ENCODE measurements at regions not wholly inside any gene's neighbourhood (a gene's known extent, or its start where the extent isn't known, plus 50 kb on each side); places are given as distances from the start of the nearest gene placed in this dataset.
"Not testable (repeated sequence)": the region's sequence is repeated elsewhere in the genome, so short reads cannot be mapped to it uniquely, and the experiment has no call there.

DNA sequence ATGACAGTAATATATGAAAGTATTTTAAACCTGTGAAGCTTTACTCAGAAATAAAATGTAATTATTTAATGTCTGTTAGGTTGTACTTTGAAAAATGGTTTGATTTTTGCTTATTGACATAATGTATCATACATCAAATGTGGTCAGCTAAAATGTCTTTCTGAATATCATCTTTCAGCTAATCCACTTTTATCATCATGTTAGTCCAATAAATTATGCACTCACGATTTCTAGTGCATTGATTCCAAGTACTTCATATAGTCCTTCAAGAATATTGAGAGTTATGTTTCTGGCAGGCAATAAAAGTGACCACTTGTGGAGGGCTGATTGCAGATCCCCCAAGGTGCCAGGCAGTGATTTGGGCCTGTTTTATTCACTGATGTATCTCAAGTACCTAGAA lies 1204.1 kb downstream of the OLFM4 start:
- no peaks in the 10 kb centered on the region for H3K36me3 ChIP-seq (ENCODE audit: control insufficient read depth in 3 of 3, insufficient read depth in 3 of 3, low read length in 3 of 3)
- H3K9ac ChIP-seq (ENCODE audit: low read depth in 1 of 3, low read length in 3 of 3): no peak overlapping the region
- no peaks in the 10 kb centered on the region for H3K9me3 ChIP-seq (ENCODE audit: control insufficient read depth in 3 of 3, low read length in 3 of 3)
- H3K4me1 ChIP-seq (ENCODE audit: control insufficient read depth in 3 of 3, insufficient read depth in 3 of 3, low read length in 3 of 3): no peaks in the 10 kb centered on the region
- no peaks in the 10 kb centered on the region for H3K27me3 ChIP-seq (ENCODE audit: control insufficient read depth in 3 of 3, insufficient read depth in 3 of 3, low read length in 3 of 3)
- no peak overlapping the region for H3K27ac ChIP-seq (ENCODE audit: low read depth, low read length)
- H3K4me3 ChIP-seq (ENCODE audit: low read length in 3 of 3): no peak overlapping the region

DNA sequence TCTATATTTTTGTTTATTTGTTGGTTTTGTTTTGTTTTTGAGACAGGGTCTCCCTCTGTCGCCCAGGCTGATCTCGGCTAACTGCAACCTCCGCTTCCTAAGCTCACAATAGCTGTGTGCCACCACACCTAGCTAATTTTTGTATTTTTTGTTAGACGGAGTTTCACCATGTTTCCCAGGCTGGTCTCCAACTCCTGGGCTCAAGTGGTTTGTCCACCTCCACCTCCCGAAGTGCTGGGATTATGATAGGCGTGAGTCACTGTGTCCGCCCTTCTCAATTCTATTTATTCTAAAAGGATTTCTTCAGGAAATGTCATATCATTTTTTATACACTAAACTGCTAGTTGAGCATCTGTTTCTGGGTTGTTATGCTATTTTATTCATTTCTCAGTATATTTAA lies 1206.0 kb downstream of the OLFM4 start:
- Histone ChIP-seq H3K27ac (ENCODE audit: low read depth, low read length) (no peak overlapping the region), H3K36me3 (ENCODE audit: control insufficient read depth in 3 of 3, insufficient read depth in 3 of 3, low read length in 3 of 3) (no peaks in the 10 kb centered on the region), H3K4me3 (ENCODE audit: low read length in 3 of 3) (no peak overlapping the region), H3K9me3 (ENCODE audit: control insufficient read depth in 3 of 3, low read length in 3 of 3) (no peaks in the 10 kb centered on the region), H3K9ac (ENCODE audit: low read depth in 1 of 3, low read length in 3 of 3) (no peak overlapping the region), H3K4me1 (ENCODE audit: control insufficient read depth in 3 of 3, insufficient read depth in 3 of 3, low read length in 3 of 3) (no peaks in the 10 kb centered on the region), H3K27me3 (ENCODE audit: control insufficient read depth in 3 of 3, insufficient read depth in 3 of 3, low read length in 3 of 3) (no peaks in the 10 kb centered on the region)

DNA sequence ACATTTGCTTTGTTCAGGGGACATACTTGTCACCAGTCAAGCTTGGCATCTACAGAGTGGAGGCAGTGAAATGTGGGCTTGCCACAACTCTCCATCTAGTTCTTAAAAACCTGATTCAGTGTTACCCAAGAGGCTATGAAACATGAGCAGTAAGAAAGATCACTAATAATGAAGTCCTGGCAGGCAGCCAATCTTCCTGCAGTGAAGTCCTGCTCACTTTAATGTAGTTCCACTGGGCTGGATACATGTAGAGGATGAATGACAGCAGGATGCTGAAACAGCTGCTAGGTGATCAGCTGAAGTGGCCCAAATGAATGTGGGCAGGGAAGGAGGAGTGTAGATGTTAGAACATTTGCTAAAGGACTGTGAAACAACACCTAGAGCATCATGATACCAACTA lies 1213.1 kb downstream of the OLFM4 start:
- no peaks in the 10 kb centered on the region for H3K27me3 ChIP-seq (ENCODE audit: control insufficient read depth in 3 of 3, insufficient read depth in 3 of 3, low read length in 3 of 3)
- no peak overlapping the region for H3K9ac ChIP-seq (ENCODE audit: low read depth in 1 of 3, low read length in 3 of 3)
- no peaks in the 10 kb centered on the region for H3K36me3 ChIP-seq (ENCODE audit: control insufficient read depth in 3 of 3, insufficient read depth in 3 of 3, low read length in 3 of 3)
- H3K4me3 ChIP-seq (ENCODE audit: low read length in 3 of 3): no peak overlapping the region
- H3K27ac ChIP-seq (ENCODE audit: low read depth, low read length): no peak overlapping the region
- H3K4me1 ChIP-seq (ENCODE audit: control insufficient read depth in 3 of 3, insufficient read depth in 3 of 3, low read length in 3 of 3): no peaks in the 10 kb centered on the region
- no peaks in the 10 kb centered on the region for H3K9me3 ChIP-seq (ENCODE audit: control insufficient read depth in 3 of 3, low read length in 3 of 3)

DNA sequence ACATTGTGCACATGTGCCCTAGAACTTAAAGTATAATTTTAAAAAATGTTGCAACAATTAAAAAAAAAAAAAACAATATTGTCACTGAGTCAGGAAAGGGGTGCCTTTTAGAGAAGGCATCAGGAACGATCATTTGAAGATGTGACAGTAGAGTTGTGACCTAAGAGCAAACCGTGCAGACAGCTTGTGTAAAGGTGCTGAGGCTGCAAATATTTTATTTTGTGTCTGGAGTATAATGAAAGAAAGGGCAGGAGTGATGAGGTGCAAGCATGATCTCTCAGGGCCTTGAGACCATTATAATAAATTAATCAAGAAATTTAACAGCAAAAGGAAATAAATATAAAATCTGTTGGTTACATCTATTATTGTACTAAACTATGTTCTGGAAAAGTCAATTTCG lies 1219.7 kb downstream of the OLFM4 start:
- Histone ChIP-seq H3K4me3 (ENCODE audit: low read length in 3 of 3) (no peak overlapping the region), H3K9me3 (ENCODE audit: control insufficient read depth in 3 of 3, low read length in 3 of 3) (no peaks in the 10 kb centered on the region), H3K27me3 (ENCODE audit: control insufficient read depth in 3 of 3, insufficient read depth in 3 of 3, low read length in 3 of 3) (no peaks in the 10 kb centered on the region), H3K27ac (ENCODE audit: low read depth, low read length) (no peak overlapping the region), H3K9ac (ENCODE audit: low read depth in 1 of 3, low read length in 3 of 3) (no peak overlapping the region), H3K36me3 (ENCODE audit: control insufficient read depth in 3 of 3, insufficient read depth in 3 of 3, low read length in 3 of 3) (no peaks in the 10 kb centered on the region), H3K4me1 (ENCODE audit: control insufficient read depth in 3 of 3, insufficient read depth in 3 of 3, low read length in 3 of 3) (no peaks in the 10 kb centered on the region)

DNA sequence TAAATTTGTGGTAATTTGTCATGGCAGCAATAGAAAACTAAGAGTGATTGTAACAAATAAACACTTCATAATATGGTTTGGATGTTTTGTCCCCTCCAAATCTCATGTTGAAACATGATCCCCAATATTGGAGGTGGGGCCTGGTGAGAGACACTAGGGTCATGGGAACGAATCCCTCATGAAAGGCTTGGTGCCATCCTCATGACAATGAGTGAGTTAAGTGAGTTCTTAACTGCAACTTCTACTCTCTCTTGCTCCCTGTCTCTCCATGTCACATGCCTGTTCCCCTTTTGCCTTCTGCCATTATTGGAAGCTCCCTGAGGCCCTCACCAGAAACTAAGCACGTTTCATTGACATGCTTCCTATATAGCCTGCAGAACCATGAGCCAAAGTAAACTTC lies 1233.2 kb downstream of the OLFM4 start:
- no peaks in the 10 kb centered on the region for H3K36me3 ChIP-seq (ENCODE audit: control insufficient read depth in 3 of 3, insufficient read depth in 3 of 3, low read length in 3 of 3)
- no peak overlapping the region for H3K27ac ChIP-seq (ENCODE audit: low read depth, low read length)
- no peaks in the 10 kb centered on the region for H3K4me1 ChIP-seq (ENCODE audit: control insufficient read depth in 3 of 3, insufficient read depth in 3 of 3, low read length in 3 of 3)
- H3K4me3 ChIP-seq (ENCODE audit: low read length in 3 of 3): no peak overlapping the region
- no peak overlapping the region for H3K9ac ChIP-seq (ENCODE audit: low read depth in 1 of 3, low read length in 3 of 3)
- no peaks in the 10 kb centered on the region for H3K27me3 ChIP-seq (ENCODE audit: control insufficient read depth in 3 of 3, insufficient read depth in 3 of 3, low read length in 3 of 3)
- no peaks in the 10 kb centered on the region for H3K9me3 ChIP-seq (ENCODE audit: control insufficient read depth in 3 of 3, low read length in 3 of 3)

DNA sequence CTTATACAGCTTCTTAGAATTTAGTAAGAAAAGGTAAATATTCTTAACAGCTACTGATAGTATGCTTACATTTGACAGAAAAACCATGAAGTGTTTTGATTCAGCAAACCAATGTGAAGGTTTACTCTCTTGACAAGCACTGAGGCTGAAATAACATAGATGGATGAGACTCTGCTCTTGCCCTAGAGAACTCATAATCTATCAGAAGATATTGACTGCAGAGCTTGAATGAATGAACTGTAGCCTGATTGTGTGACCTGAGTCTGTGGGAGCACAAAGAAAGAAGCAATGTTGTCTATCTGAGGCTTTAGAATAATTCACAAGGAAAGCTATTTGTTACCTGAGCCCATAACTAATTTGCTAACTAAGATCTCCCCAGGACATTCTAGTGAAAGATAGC lies 1235.3 kb downstream of the OLFM4 start:
- Histone ChIP-seq H3K4me1 (ENCODE audit: control insufficient read depth in 3 of 3, insufficient read depth in 3 of 3, low read length in 3 of 3) (no peaks in the 10 kb centered on the region), H3K27ac (ENCODE audit: low read depth, low read length) (no peak overlapping the region), H3K36me3 (ENCODE audit: control insufficient read depth in 3 of 3, insufficient read depth in 3 of 3, low read length in 3 of 3) (no peaks in the 10 kb centered on the region), H3K9me3 (ENCODE audit: control insufficient read depth in 3 of 3, low read length in 3 of 3) (no peaks in the 10 kb centered on the region), H3K4me3 (ENCODE audit: low read length in 3 of 3) (no peak overlapping the region), H3K9ac (ENCODE audit: low read depth in 1 of 3, low read length in 3 of 3) (no peak overlapping the region), H3K27me3 (ENCODE audit: control insufficient read depth in 3 of 3, insufficient read depth in 3 of 3, low read length in 3 of 3) (no peaks in the 10 kb centered on the region)

DNA sequence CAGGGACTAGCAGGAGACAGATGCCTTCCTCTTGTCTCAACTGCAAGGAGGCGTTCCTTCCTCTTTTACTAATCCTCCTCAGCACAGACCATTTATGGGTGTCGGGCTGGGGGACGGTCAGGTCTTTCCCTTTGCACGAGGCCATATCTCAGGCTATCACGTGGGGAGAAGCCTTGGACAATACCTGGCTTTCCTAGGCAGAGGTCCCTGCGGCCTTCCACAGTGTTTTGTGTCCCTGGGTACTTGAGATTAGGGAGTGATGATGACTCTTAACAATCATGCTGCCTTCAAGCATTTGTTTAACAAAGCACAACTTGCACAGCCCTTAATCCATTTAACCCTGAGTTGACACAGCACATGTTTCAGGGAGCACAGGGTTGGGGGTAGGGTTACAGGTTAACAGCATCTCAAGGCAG lies 1238.6 kb downstream of the OLFM4 start:
- H3K4me3 ChIP-seq (ENCODE audit: low read length in 3 of 3); H3K36me3 ChIP-seq (ENCODE audit: control insufficient read depth in 3 of 3, insufficient read depth in 3 of 3, low read length in 3 of 3); H3K27ac ChIP-seq (ENCODE audit: low read depth, low read length); H3K9ac ChIP-seq (ENCODE audit: low read depth in 1 of 3, low read length in 3 of 3); H3K9me3 ChIP-seq (ENCODE audit: control insufficient read depth in 3 of 3, low read length in 3 of 3); H3K27me3 ChIP-seq (ENCODE audit: control insufficient read depth in 3 of 3, insufficient read depth in 3 of 3, low read length in 3 of 3); H3K4me1 ChIP-seq (ENCODE audit: control insufficient read depth in 3 of 3, insufficient read depth in 3 of 3, low read length in 3 of 3): not testable (repeated sequence)

DNA sequence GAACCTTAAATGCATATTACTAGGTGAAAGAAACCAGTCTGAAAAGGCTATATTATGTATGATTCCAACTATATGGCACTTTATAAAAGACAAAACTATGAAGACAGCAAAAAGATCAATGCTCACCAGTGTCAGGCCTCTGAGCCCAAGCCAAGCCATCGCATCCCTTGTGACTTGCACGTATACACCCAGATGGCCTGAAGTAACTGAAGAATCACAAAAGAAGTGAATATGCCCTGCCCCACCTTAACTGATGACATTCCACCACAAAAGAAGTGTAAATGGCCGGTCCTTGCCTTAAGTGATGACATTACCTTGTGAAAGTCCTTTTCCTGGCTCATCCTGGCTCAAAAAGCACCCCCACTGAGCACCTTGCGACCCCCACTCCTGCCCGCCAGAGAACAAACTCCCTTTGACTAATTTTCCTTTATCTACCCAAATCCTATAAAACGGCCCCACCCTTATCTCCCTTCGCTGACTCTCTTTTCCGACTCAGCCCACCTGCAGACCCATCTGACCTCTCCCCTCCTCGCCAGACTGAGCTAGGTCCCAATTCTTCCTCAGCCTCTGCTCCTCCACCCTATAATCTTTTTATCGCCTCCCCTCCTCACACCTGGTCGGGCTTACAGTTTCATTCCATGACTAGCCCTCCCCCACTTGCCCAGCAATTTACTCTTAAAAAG lies 1239.5 kb downstream of the OLFM4 start:
- not testable (repeated sequence) for H3K36me3 ChIP-seq (ENCODE audit: control insufficient read depth in 3 of 3, insufficient read depth in 3 of 3, low read length in 3 of 3); H3K4me1 ChIP-seq (ENCODE audit: control insufficient read depth in 3 of 3, insufficient read depth in 3 of 3, low read length in 3 of 3); H3K4me3 ChIP-seq (ENCODE audit: low read length in 3 of 3); H3K9me3 ChIP-seq (ENCODE audit: control insufficient read depth in 3 of 3, low read length in 3 of 3); H3K27ac ChIP-seq (ENCODE audit: low read depth, low read length); H3K27me3 ChIP-seq (ENCODE audit: control insufficient read depth in 3 of 3, insufficient read depth in 3 of 3, low read length in 3 of 3); H3K9ac ChIP-seq (ENCODE audit: low read depth in 1 of 3, low read length in 3 of 3)

DNA sequence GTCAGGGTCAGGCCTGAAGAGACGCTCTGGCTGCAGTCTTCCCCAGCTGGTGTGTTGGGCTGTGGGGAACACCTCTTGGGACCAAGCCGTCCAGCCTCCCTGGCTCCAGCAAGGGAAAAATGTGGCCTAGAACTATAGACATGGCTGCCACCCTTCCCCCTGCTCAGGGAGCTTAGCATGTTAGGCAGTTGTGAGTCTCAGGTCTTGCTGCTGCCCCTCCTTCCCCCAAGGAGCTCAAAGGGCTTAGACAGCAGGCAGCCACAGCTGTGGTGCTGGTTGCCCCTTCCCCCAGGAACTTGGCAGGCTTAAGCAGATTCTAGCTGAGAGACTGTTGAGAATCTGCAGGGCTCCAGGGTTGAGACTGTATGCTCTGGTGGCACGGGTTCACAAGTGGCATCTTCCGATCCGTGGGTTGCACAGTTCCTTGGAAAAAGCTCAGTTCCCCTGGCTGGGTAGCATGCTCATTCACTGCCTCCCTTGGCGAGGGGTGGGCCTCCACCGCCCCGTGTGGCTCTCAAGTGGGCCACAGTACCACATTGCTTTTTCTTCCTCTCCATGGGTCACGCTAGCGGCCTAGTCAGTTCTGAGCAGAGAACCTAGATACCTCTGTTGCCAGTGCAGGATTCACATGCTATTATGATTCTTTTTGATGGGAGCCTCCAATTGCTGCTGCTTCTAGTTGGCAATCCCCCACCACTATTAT lies 1258.6 kb downstream of the OLFM4 start:
- Histone ChIP-seq H3K36me3 (ENCODE audit: control insufficient read depth in 3 of 3, insufficient read depth in 3 of 3, low read length in 3 of 3) (no peaks in the 10 kb centered on the region), H3K4me1 (ENCODE audit: control insufficient read depth in 3 of 3, insufficient read depth in 3 of 3, low read length in 3 of 3) (no peaks in the 10 kb centered on the region), H3K4me3 (ENCODE audit: low read length in 3 of 3) (no peak overlapping the region), H3K9ac (ENCODE audit: low read depth in 1 of 3, low read length in 3 of 3) (no peak overlapping the region), H3K9me3 (ENCODE audit: control insufficient read depth in 3 of 3, low read length in 3 of 3) (no peaks in the 10 kb centered on the region), H3K27me3 (ENCODE audit: control insufficient read depth in 3 of 3, insufficient read depth in 3 of 3, low read length in 3 of 3) (no peaks in the 10 kb centered on the region), H3K27ac (ENCODE audit: low read depth, low read length) (no peak overlapping the region)

DNA sequence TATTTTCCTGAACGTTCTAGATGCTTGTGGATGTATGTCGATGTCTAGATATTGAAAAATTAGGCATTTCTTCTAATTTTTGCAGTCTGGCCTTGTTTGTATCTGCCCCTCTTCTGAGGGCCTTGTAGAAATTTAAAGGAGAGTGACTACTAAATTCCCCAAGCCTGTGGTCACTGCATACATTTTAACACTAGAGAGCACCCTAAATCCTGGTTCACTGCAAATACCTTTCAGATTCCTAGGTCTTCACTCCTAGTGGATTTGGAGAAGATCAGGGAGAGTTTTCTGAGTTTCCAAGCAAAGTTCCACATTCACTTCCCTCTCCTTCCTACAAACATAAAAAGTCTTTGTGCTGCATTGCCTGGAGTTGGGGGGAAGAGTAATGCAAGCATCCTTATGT lies 1272.5 kb downstream of the OLFM4 start:
- H3K4me3 ChIP-seq (ENCODE audit: low read length in 3 of 3): no peak overlapping the region
- H3K36me3 ChIP-seq (ENCODE audit: control insufficient read depth in 3 of 3, insufficient read depth in 3 of 3, low read length in 3 of 3): no peaks in the 10 kb centered on the region
- H3K9ac ChIP-seq (ENCODE audit: low read depth in 1 of 3, low read length in 3 of 3): no peak overlapping the region
- H3K4me1 ChIP-seq (ENCODE audit: control insufficient read depth in 3 of 3, insufficient read depth in 3 of 3, low read length in 3 of 3): no peaks in the 10 kb centered on the region
- H3K27me3 ChIP-seq (ENCODE audit: control insufficient read depth in 3 of 3, insufficient read depth in 3 of 3, low read length in 3 of 3): no peaks in the 10 kb centered on the region
- no peak overlapping the region for H3K27ac ChIP-seq (ENCODE audit: low read depth, low read length)
- H3K9me3 ChIP-seq (ENCODE audit: control insufficient read depth in 3 of 3, low read length in 3 of 3): no peaks in the 10 kb centered on the region

Measured in skeletal muscle tissue (tissue), 3 donors.